ENCODE measurements at regions not wholly inside any gene's neighbourhood (a gene's known extent, or its start where the extent isn't known, plus 50 kb on each side); places are given as distances from the start of the nearest gene placed in this dataset.

GRCh38 chr2:237254369-237254861 is 159.5 kb downstream of the COL6A3 start:
- no peak overlapping the region for H3K27ac Mint-ChIP-seq
- intact Hi-C loops (cut with micrococcal nuclease), result no loop called here
- H3K9me3 Mint-ChIP-seq, result no peaks in the 10 kb centered on the region
- no peak overlapping the region for H3K4me3 Mint-ChIP-seq
- DNase-seq (ENCODE audit: low spot score), result no peak
- peaks cover 6% of the 10 kb centered on the region for H3K27me3 Mint-ChIP-seq (ENCODE audit: insufficient read depth)
- no peaks in the 10 kb centered on the region for H3K36me3 Mint-ChIP-seq (ENCODE audit: low read depth)
- H3K4me1 Mint-ChIP-seq (ENCODE audit: low read depth), result no peaks in the 10 kb centered on the region

GRCh38 chr2:237254911-237255578 is 158.9 kb downstream of the COL6A3 start:
- H3K9me3 Mint-ChIP-seq, result no peaks in the 10 kb centered on the region
- no peaks in the 10 kb centered on the region for H3K36me3 Mint-ChIP-seq (ENCODE audit: low read depth)
- H3K27ac Mint-ChIP-seq, result no peak overlapping the region
- H3K4me3 Mint-ChIP-seq, result no peak overlapping the region
- no peak for DNase-seq (ENCODE audit: low spot score)
- intact Hi-C loops (cut with micrococcal nuclease), result no loop called here
- peaks cover 6% of the 10 kb centered on the region for H3K27me3 Mint-ChIP-seq (ENCODE audit: insufficient read depth)
- no peaks in the 10 kb centered on the region for H3K4me1 Mint-ChIP-seq (ENCODE audit: low read depth)

- Mint-ChIP-seq H3K36me3 (ENCODE audit: low read depth) (no peaks in the 10 kb centered on the region), H3K4me3 (no peak overlapping the region), H3K9me3 (no peaks in the 10 kb centered on the region), H3K27ac (no peak overlapping the region), H3K27me3 (ENCODE audit: insufficient read depth) (peaks cover 5% of the 10 kb centered on the region), H3K4me1 (ENCODE audit: low read depth) (no peaks in the 10 kb centered on the region)
- no peak for DNase-seq (ENCODE audit: low spot score)
- intact Hi-C loops (cut with micrococcal nuclease), result no loop called here
Measured at GRCh38 chr2:237256887-237257286, 157.1 kb downstream of the COL6A3 start.

GRCh38 chr2:237257471-237257951 is 156.5 kb downstream of the COL6A3 start:
- Mint-ChIP-seq H3K9me3 (no peaks in the 10 kb centered on the region), H3K4me1 (ENCODE audit: low read depth) (no peaks in the 10 kb centered on the region)
- intact Hi-C loops (cut with micrococcal nuclease), result no loop called here

GRCh38 chr2:237258116-237258515 is 155.8 kb downstream of the COL6A3 start:
- H3K36me3 Mint-ChIP-seq (ENCODE audit: low read depth), result no peaks in the 10 kb centered on the region
- intact Hi-C loops (cut with micrococcal nuclease), result no loop called here
- no peak overlapping the region for H3K27ac Mint-ChIP-seq

More at GRCh38 chr2:237257471-237257951, 156.5 kb downstream of the COL6A3 start:
- Mint-ChIP-seq H3K4me3 (no peak overlapping the region), H3K27me3 (ENCODE audit: insufficient read depth) (peaks cover 5% of the 10 kb centered on the region), H3K36me3 (ENCODE audit: low read depth) (no peaks in the 10 kb centered on the region), H3K27ac (no peak overlapping the region)
- no peak for DNase-seq (ENCODE audit: low spot score)

GRCh38 chr2:237258615-237259014 is 155.3 kb downstream of the COL6A3 start:
- intact Hi-C loops (cut with micrococcal nuclease), result no loop called here
- no peak for DNase-seq (ENCODE audit: low spot score)
- no peaks in the 10 kb centered on the region for H3K4me1 Mint-ChIP-seq (ENCODE audit: low read depth)
- no peak overlapping the region for H3K27ac Mint-ChIP-seq
- no peaks in the 10 kb centered on the region for H3K36me3 Mint-ChIP-seq (ENCODE audit: low read depth)
- H3K27me3 Mint-ChIP-seq (ENCODE audit: insufficient read depth), result peaks cover 5% of the 10 kb centered on the region
- H3K4me3 Mint-ChIP-seq, result no peak overlapping the region
- no peaks in the 10 kb centered on the region for H3K9me3 Mint-ChIP-seq

More at GRCh38 chr2:237258116-237258515, 155.8 kb downstream of the COL6A3 start:
- no peaks in the 10 kb centered on the region for H3K4me1 Mint-ChIP-seq (ENCODE audit: low read depth)
- no peak overlapping the region for H3K4me3 Mint-ChIP-seq
- H3K27me3 Mint-ChIP-seq (ENCODE audit: insufficient read depth), result peaks cover 5% of the 10 kb centered on the region
- DNase-seq (ENCODE audit: low spot score), result no peak
- H3K9me3 Mint-ChIP-seq, result no peaks in the 10 kb centered on the region

- Mint-ChIP-seq H3K27me3 (ENCODE audit: insufficient read depth) (peaks cover 5% of the 10 kb centered on the region), H3K36me3 (ENCODE audit: low read depth) (no peaks in the 10 kb centered on the region), H3K4me1 (ENCODE audit: low read depth) (no peaks in the 10 kb centered on the region), H3K9me3 (no peaks in the 10 kb centered on the region), H3K4me3 (no peak overlapping the region), H3K27ac (no peak overlapping the region)
- no peak for DNase-seq (ENCODE audit: low spot score)
- intact Hi-C loops (cut with micrococcal nuclease), result no loop called here
Measured at GRCh38 chr2:237259201-237259600, 154.8 kb downstream of the COL6A3 start.

- intact Hi-C loops (cut with micrococcal nuclease), result no loop called here
- no peaks in the 10 kb centered on the region for H3K36me3 Mint-ChIP-seq (ENCODE audit: low read depth)
- no peak overlapping the region for H3K4me3 Mint-ChIP-seq
- H3K4me1 Mint-ChIP-seq (ENCODE audit: low read depth), result no peaks in the 10 kb centered on the region
- H3K27ac Mint-ChIP-seq, result no peak overlapping the region
- DNase-seq (ENCODE audit: low spot score), result no peak
- H3K9me3 Mint-ChIP-seq, result no peaks in the 10 kb centered on the region
- peaks cover 5% of the 10 kb centered on the region for H3K27me3 Mint-ChIP-seq (ENCODE audit: insufficient read depth)
Measured at GRCh38 chr2:237260039-237260620, 153.8 kb downstream of the COL6A3 start.

- intact Hi-C loops (cut with micrococcal nuclease), result no loop called here
- H3K36me3 Mint-ChIP-seq (ENCODE audit: low read depth), result no peaks in the 10 kb centered on the region
- no peaks in the 10 kb centered on the region for H3K4me1 Mint-ChIP-seq (ENCODE audit: low read depth)
- no peaks in the 10 kb centered on the region for H3K9me3 Mint-ChIP-seq
- H3K4me3 Mint-ChIP-seq, result no peak overlapping the region
- H3K27me3 Mint-ChIP-seq (ENCODE audit: insufficient read depth), result peaks cover 5% of the 10 kb centered on the region
- no peak for DNase-seq (ENCODE audit: low spot score)
- no peak overlapping the region for H3K27ac Mint-ChIP-seq
Measured at GRCh38 chr2:237260686-237261085, 153.3 kb downstream of the COL6A3 start.

GRCh38 chr2:237261327-237261726 is 152.6 kb downstream of the COL6A3 start:
- Mint-ChIP-seq H3K27me3 (ENCODE audit: insufficient read depth) (peaks cover 4% of the 10 kb centered on the region), H3K27ac (no peak overlapping the region), H3K9me3 (no peaks in the 10 kb centered on the region), H3K4me1 (ENCODE audit: low read depth) (no peaks in the 10 kb centered on the region), H3K4me3 (no peak overlapping the region), H3K36me3 (ENCODE audit: low read depth) (no peaks in the 10 kb centered on the region)
- intact Hi-C loops (cut with micrococcal nuclease), result no loop called here
- DNase-seq (ENCODE audit: low spot score), result no peak

- no peaks in the 10 kb centered on the region for H3K36me3 Mint-ChIP-seq (ENCODE audit: low read depth)
- DNase-seq (ENCODE audit: low spot score), result no peak
- H3K4me1 Mint-ChIP-seq (ENCODE audit: low read depth), result no peaks in the 10 kb centered on the region
- H3K27me3 Mint-ChIP-seq (ENCODE audit: insufficient read depth), result peaks cover 5% of the 10 kb centered on the region
- H3K4me3 Mint-ChIP-seq, result no peak overlapping the region
- no peaks in the 10 kb centered on the region for H3K9me3 Mint-ChIP-seq
- intact Hi-C loops (cut with micrococcal nuclease), result no loop called here
- H3K27ac Mint-ChIP-seq, result no peak overlapping the region
Measured at GRCh38 chr2:237262838-237263771, 150.9 kb downstream of the COL6A3 start.

GRCh38 chr2:237264480-237265219 is 149.3 kb downstream of the COL6A3 start:
- Mint-ChIP-seq H3K27me3 (ENCODE audit: insufficient read depth) (peaks cover 9% of the 10 kb centered on the region), H3K9me3 (no peaks in the 10 kb centered on the region), H3K4me1 (ENCODE audit: low read depth) (no peaks in the 10 kb centered on the region), H3K36me3 (ENCODE audit: low read depth) (no peaks in the 10 kb centered on the region), H3K4me3 (no peak overlapping the region), H3K27ac (no peak overlapping the region)
- DNase-seq (ENCODE audit: low spot score), result no peak
- intact Hi-C loops (cut with micrococcal nuclease), result no loop called here

Measured in activated T-helper 1 cell treated with anti-CD3 and anti-CD28 coated beads, Interleukin-12 subunit alpha, Interleukin-12 subunit beta, Interleukin-2, Interleukin-4 antibody, amounts not matched to agents 30 ng/mL and 10 ng/mL and 1 ng/mL, durations not matched to agents 14 hours and 24 hours and 36 hours (primary cell).